GM19463 (cell line): ENCODE measurements at regions not wholly inside any gene's neighbourhood (a gene's known extent, or its start where the extent isn't known, plus 50 kb on each side); places are given as distances from the start of the nearest gene placed in this dataset.
"Not testable (repeated sequence)": the region's sequence is repeated elsewhere in the genome, so short reads cannot be mapped to it uniquely, and the experiment has no call there.

Source experiments
- ATAC-seq: cut with Tn5 transposase; IDR thresholded peaks from one replicate; pipeline ENCODE4 v1.9.1; 2021; ENCODE audit warnings: mild to moderate bottlenecking, moderate library complexity; ENCODE audit not compliant: unreplicated experiment

- not testable (repeated sequence) for ATAC-seq
These were observed 158.3 kb upstream of the POTEB2 start for GRCh38 chr15:21024235-21024987.

GRCh38 chr15:21018176-21018575 lies 152.1 kb upstream of the POTEB2 start:
- not testable (repeated sequence) for ATAC-seq

DNA sequence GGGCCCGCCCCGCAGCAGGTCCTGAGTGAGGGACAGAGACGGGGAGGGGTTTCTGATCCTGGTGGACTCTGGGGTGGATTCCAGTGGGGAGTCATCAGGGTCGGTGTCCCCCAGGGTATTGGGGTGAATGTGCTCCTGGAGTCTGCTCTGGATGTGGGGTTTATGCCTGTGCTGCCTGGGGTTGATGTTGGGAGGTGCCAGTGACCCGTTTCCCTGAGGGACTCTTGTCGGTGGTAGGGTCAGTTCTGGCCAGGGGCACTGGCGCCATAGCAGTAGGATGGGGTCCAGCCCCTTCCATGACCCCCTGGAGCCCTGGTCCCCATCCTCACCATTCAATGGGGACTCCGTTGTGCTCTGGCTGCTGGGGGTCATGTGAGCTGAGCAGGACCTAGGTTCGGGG lies 151.2 kb upstream of the POTEB2 start:
- ATAC-seq = not testable (repeated sequence)

DNA sequence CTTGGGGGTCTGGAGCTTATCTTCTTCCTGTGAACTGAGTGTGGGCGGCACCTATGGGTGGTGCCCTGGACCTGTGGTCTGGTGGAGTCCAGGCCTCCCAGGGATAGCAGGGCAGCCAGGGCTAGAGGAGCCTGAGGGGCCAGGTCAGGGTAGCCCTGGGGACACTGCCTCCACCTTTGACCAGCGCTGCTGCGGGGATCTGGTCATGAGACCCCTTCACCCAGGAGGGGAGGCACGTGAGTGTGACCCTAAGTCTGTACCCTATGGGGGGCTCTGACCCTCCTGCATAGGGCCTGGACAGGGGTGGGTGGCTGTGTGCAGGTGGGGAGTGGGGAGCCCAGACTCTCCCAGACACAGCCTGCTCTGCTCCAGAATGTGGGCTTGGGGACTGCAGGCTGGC lies 150.5 kb upstream of the POTEB2 start:
- ATAC-seq = not testable (repeated sequence)

- ATAC-seq = not testable (repeated sequence)
These were observed 149.1 kb upstream of the POTEB2 start for GRCh38 chr15:21015171-21015570.

GRCh38 chr15:21013308-21013707 lies 147.2 kb upstream of the POTEB2 start:
- not testable (repeated sequence) for ATAC-seq

- ATAC-seq = not testable (repeated sequence)
These were observed 143.5 kb upstream of the POTEB2 start for GRCh38 chr15:21009651-21010050.

DNA sequence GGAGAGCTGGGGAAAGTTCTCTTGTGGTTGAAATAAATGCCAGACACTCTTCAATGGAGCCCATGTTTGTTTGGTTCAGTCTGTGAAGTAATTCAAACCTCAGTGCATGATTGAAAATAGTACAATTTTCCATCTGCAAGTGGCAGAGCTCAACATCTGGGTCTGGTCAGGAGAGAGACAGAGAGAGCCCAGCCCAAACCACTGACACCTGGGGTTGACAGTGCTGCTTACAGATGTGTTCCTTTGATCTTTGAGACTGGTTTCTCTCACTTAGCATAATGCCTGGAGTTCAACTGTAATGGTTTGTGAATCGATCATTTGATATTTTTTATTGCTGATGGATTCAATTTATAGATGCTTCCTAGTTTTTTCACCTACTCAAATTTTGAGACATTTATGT lies 137.3 kb upstream of the POTEB2 start:
- ATAC-seq = not testable (repeated sequence)

- not testable (repeated sequence) for ATAC-seq
These were observed 135.8 kb upstream of the POTEB2 start for GRCh38 chr15:21001950-21002349.

GRCh38 chr15:20991691-20992090 lies 125.6 kb upstream of the POTEB2 start:
- ATAC-seq = not testable (repeated sequence)

DNA sequence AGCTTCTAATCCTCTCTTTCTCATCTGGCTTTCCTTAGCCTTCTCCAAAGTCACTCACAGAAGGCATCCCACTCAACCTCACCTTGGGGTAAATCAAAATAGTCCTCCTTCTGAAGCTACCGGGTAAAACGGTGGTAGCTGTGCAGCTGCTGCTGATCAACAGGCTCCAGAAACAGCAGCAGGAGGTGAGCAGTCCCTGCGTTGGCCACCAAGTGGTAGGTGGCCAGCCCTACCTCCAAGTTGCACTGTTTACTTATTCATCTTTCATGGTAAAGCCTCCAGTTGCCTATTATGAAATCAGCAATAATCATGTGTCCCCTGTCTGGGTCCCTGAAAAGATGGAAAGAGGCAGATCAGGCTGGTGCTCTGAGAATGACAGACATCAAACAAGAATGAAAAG lies 125.1 kb upstream of the POTEB2 start:
- ATAC-seq = not testable (repeated sequence)

DNA sequence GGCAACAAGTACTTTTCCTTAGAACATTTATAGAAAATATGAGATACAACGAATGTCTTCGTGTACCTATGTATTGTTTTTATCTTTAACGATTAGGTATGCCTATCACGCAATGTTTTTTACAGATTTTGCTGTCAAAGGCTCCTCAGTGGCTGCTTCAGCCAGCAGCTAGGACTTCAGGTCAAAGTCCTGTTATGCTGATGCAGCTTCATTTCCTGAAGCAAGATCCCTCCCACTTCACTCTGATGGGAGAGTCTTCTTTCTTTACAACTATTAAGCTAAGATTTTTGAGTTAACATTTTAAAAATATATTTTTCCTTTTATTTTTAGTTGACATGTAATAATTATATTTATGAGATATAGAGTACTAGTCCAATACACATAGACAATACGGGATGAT lies 120.7 kb upstream of the POTEB2 start:
- ATAC-seq = not testable (repeated sequence)

DNA sequence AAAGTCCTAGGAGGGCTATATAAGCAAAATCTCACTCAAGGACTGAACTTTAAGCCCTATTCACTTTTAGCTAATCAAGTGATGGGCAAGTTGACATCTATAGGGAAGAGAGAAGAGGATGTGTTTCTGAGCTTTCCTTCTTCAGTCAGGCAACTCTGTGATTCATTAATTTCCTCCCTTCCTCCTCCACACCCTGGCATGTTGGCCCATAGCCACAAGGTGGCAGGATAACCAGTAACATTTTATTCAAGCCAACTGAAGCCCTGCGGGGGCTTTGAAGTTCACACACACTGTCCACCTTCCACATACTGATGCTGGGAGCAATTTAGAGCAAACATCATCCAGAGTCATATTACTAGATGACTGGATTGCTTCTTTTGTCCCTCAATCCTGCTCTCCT lies 111.9 kb upstream of the POTEB2 start:
- peak; percentile 77 for ATAC-seq

GRCh38 chr15:20972762-20973161 lies 106.6 kb upstream of the POTEB2 start:
- ATAC-seq = not testable (repeated sequence)

DNA sequence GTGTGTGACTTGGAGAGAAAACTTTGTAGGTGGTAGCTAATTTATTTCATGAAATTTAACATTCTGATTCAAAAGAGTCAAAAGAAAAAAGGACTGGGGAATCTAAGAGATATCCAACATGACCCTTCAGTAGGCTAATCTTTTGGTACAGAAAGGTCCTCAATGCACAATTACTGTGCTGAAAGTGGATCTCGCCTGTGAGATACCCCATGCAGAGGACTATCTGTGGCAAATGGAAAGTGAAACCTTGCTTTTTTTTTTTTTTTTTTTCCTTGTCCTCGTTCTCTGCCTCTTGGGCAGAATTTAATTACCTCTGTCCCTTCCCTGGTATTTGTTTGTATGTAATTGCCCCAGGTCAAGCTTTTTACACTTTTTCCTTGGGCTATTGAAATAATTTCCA lies 93.2 kb upstream of the POTEB2 start:
- not testable (repeated sequence) for ATAC-seq

DNA sequence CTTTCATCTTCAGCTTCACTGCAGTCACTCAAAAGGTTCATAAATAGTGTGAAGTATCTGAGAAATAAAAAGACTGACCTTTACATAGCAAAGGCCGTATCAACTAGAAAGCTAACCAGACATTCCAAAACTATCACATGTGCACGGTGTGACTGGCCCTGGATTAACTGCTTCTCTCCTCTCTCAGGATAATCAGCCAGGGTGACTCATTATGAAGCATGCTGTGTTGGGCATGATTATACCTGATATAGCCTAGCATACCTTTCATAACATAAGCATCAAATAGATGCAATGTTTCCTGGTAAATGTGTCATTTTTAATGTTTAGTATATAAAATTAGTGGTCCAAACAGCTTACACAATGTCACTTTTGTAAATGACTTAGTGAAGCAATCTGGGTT lies 63.2 kb upstream of the POTEB2 start:
- ATAC-seq = not testable (repeated sequence)
